HFFc6 (cell line): ENCODE measurements at regions not wholly inside any gene's neighbourhood (a gene's known extent, or its start where the extent isn't known, plus 50 kb on each side); places are given as distances from the start of the nearest gene placed in this dataset.

Source experiments
- DNase-seq: peaks from one replicate; pipeline ENCODE4 v3.0.0-alpha.2; 2018
- H3K27ac Mint-ChIP-seq: 2 replicates; pipeline ENCODE4 v1.8.0; 2020; ENCODE audit warnings: mild to moderate bottlenecking, mixed read lengths
- H3K27me3 Mint-ChIP-seq: 2 replicates; pipeline ENCODE4 v1.8.0; 2021; ENCODE audit warnings: mild to moderate bottlenecking, moderate library complexity, mixed read lengths; ENCODE audit not compliant: insufficient read depth
- H3K36me3 Mint-ChIP-seq: 2 replicates; pipeline ENCODE4 v1.8.0; 2021; ENCODE audit warnings: low read depth, mixed read lengths
- H3K4me1 Mint-ChIP-seq: 2 replicates; pipeline ENCODE4 v1.8.0; 2020; ENCODE audit warnings: low read depth, mixed read lengths
- H3K4me3 Mint-ChIP-seq: 2 replicates; pipeline ENCODE4 v1.8.0; 2020; ENCODE audit warnings: mild to moderate bottlenecking, moderate library complexity, mixed read lengths
- H3K9me3 Mint-ChIP-seq: 2 replicates; pipeline ENCODE4 v1.8.0; 2020; ENCODE audit warnings: mild to moderate bottlenecking, mixed read lengths
- CTCF ChIP-seq: fragments of 200-600 bp; sonication (generic); IDR thresholded peaks from 2 replicates; pipeline ENCODE4 v1.5.0; 2021; ENCODE audit warnings: antibody characterized with exemption, mild to moderate bottlenecking

GRCh38 chr4:54992266-54992665 is 133.1 kb downstream of the KDR start:
- Mint-ChIP-seq H3K4me3 (no peak overlapping the region), H3K27me3 (peaks cover 2% of the 10 kb centered on the region), H3K27ac (no peak overlapping the region), H3K36me3 (no peaks in the 10 kb centered on the region), H3K9me3 (peaks cover 6% of the 10 kb centered on the region), H3K4me1 (no peaks in the 10 kb centered on the region)
- no peak for DNase-seq
- TF ChIP-seq CTCF: no peak

GRCh38 chr4:54988655-54989054 is 136.7 kb downstream of the KDR start:
- no peaks in the 10 kb centered on the region for H3K36me3 Mint-ChIP-seq
- H3K4me1 Mint-ChIP-seq: no peaks in the 10 kb centered on the region
- peaks cover 2% of the 10 kb centered on the region for H3K27me3 Mint-ChIP-seq
- peaks cover 8% of the 10 kb centered on the region for H3K9me3 Mint-ChIP-seq
- no peak for DNase-seq
- H3K27ac Mint-ChIP-seq: no peak overlapping the region
- no peak for TF ChIP-seq CTCF
- no peak overlapping the region for H3K4me3 Mint-ChIP-seq

- Mint-ChIP-seq H3K27me3 (peaks cover 2% of the 10 kb centered on the region; the same call in 1 of the 2 replicates), H3K4me3 (no peak overlapping the region), H3K36me3 (no peaks in the 10 kb centered on the region), H3K9me3 (peaks cover 4% of the 10 kb centered on the region), H3K27ac (no peak overlapping the region), H3K4me1 (no peaks in the 10 kb centered on the region)
- TF ChIP-seq CTCF: no peak
- no peak for DNase-seq
These were observed 139.1 kb downstream of the KDR start for GRCh38 chr4:54986095-54986846.

- H3K4me3 Mint-ChIP-seq: no peak overlapping the region
- no peak overlapping the region for H3K27ac Mint-ChIP-seq
- no peak for DNase-seq
- no peaks in the 10 kb centered on the region for H3K36me3 Mint-ChIP-seq
- H3K27me3 Mint-ChIP-seq: peaks cover 3% of the 10 kb centered on the region; the same call in 1 of the 2 replicates
- no peaks in the 10 kb centered on the region for H3K9me3 Mint-ChIP-seq
- TF ChIP-seq CTCF: no peak
- H3K4me1 Mint-ChIP-seq: no peaks in the 10 kb centered on the region
These were observed 148.7 kb downstream of the KDR start for GRCh38 chr4:54976682-54977081.

GRCh38 chr4:54976031-54976430 is 149.4 kb downstream of the KDR start:
- no peaks in the 10 kb centered on the region for H3K9me3 Mint-ChIP-seq
- no peak for DNase-seq
- peaks cover 3% of the 10 kb centered on the region; the same call in 1 of the 2 replicates for H3K27me3 Mint-ChIP-seq
- no peak overlapping the region for H3K27ac Mint-ChIP-seq
- no peak overlapping the region for H3K4me3 Mint-ChIP-seq
- no peaks in the 10 kb centered on the region for H3K4me1 Mint-ChIP-seq
- no peaks in the 10 kb centered on the region for H3K36me3 Mint-ChIP-seq
- TF ChIP-seq CTCF: no peak
